HG02943 (cell line): ENCODE measurements at regions not wholly inside any gene's neighbourhood (a gene's known extent, or its start where the extent isn't known, plus 50 kb on each side); places are given as distances from the start of the nearest gene placed in this dataset.
"Not testable (repeated sequence)": the region's sequence is repeated elsewhere in the genome, so short reads cannot be mapped to it uniquely, and the experiment has no call there.

Source experiments
- ATAC-seq: cut with Tn5 transposase; IDR thresholded peaks from one replicate; pipeline ENCODE4 v1.9.1; 2021; ENCODE audit warnings: mild to moderate bottlenecking, low read depth, moderate library complexity; ENCODE audit not compliant: unreplicated experiment

- ATAC-seq: no peak
Measured at GRCh38 chr4:124947622-124948265, 235.2 kb upstream of the ANKRD50 start.

GRCh38 chr4:124946696-124947095 lies 234.2 kb upstream of the ANKRD50 start:
- no peak for ATAC-seq

GRCh38 chr4:124945422-124945821 lies 232.9 kb upstream of the ANKRD50 start:
- ATAC-seq: no peak

DNA sequence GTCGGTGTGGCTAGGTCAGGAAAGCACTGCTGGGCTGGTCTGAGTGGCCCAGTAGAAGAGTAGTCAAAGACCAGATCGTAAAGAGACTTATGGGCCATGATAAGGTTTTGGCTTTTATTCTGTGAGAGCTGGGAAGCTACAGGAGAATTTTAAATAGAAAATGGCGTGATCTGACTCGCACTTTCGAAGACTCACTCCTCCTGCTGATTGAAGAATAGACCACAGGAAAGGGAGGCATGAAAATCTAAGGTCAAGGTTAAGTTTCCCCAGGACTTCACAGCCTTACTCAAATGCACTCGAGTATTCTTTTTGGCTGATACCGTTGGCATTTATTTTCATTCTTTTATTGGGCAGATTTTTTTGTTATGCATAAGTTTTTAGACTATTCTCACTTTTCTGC lies 231.4 kb upstream of the ANKRD50 start:
- ATAC-seq: no peak

- ATAC-seq: no peak
Measured at GRCh38 chr4:124943145-124943889, 230.8 kb upstream of the ANKRD50 start.

DNA sequence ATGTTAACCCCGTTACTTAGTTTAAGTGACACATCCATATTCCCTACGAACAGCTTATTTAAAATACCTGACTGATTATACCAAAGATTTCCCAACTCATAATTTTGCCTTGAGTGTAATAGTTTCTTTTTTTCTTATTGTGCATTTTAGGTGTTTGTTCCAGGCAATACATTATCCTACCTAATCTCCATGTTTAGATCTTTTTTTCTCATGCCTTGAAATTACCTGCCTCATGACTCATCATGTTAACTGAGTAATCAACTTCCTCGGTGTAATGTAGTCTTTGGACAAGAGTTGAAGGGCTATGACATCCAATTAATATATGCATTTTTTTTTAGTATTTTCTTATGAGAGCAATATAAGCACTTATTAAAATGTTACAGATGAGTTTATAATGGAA lies 228.7 kb upstream of the ANKRD50 start:
- ATAC-seq: no peak

GRCh38 chr4:124940387-124940786 lies 227.9 kb upstream of the ANKRD50 start:
- ATAC-seq: no peak

DNA sequence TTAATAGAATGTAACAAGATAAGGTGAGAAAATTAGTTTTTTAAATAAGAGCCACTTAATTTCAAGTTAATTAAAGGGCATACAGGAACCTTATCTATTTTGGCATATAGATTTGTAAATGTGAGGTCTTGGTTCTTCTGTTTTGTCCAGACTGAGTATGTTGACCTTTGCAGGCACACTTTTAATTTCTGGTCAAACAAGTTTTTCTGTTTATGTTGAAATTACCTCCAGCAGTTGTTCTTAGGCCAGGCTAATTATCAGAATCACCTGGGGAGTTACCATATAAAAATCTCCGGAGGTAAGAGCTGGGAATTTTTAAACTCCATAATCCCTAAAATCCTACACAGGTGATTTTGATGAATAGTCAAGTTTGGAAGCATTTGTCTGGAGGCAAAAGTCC lies 227.4 kb upstream of the ANKRD50 start:
- ATAC-seq: no peak

GRCh38 chr4:124938836-124939235 lies 226.3 kb upstream of the ANKRD50 start:
- ATAC-seq: no peak

DNA sequence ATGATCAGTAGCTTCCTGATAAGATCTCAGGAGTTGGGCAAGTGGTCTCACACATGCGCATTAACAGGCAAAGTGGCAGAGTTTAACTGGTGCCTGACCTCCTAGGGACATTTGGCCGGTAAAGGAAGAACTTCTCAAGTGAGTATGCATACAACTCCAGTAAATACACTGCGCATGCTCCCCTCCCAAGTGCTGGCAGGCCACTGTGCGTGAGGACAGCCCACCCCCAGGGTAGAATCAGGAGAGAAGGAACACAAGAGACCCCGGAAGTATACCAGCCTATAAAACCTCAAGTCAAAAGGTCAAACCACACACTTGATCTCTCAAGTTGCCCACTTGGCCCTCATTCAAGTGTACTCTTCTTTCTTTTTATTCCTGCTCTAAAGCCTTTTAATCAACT lies 225.5 kb upstream of the ANKRD50 start:
- no peak for ATAC-seq

- no peak for ATAC-seq
Measured at GRCh38 chr4:124936427-124936826, 223.9 kb upstream of the ANKRD50 start.

- ATAC-seq: no peak
Measured at GRCh38 chr4:124934916-124935315, 222.4 kb upstream of the ANKRD50 start.

- ATAC-seq: no peak
Measured at GRCh38 chr4:124933521-124933920, 221.0 kb upstream of the ANKRD50 start.

DNA sequence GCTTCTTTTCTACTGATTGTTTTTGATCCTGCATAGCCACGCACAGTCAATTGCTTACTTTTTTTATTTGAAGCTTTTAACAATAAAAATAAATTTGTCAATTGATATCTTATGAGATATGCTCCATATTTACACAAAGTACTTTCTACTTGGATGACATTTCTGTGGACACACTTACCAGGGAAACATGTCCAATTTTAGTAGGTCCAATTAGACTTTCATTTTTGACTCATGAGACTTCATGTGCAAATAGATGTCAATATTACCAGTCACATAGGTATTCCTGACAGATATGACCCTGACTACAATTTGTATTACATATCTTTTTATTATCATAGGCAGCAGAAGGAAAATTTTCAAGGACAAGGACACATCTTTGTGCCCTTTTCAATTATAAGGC lies 219.9 kb upstream of the ANKRD50 start:
- ATAC-seq: no peak

GRCh38 chr4:124931050-124931449 lies 218.5 kb upstream of the ANKRD50 start:
- no peak for ATAC-seq

DNA sequence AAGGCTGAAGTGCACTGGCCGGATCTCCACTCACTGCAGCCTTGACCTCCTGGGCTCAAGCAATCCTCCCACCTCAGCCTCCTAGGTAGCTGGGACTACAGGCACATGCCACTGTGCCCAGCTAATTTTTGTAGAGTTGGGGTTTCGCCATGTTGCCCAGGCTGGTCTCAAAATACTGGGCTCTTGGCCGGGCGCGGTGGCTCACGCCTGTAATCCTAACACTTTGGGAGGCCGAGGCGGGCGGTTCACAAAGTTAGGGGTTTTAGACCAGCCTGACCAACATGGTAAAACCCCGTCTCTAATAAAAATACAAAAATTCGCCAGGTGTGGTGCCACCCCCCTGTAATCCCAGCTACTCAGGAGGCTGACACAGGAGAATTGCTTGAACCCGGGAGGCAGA lies 210.2 kb upstream of the ANKRD50 start:
- ATAC-seq: not testable (repeated sequence)

DNA sequence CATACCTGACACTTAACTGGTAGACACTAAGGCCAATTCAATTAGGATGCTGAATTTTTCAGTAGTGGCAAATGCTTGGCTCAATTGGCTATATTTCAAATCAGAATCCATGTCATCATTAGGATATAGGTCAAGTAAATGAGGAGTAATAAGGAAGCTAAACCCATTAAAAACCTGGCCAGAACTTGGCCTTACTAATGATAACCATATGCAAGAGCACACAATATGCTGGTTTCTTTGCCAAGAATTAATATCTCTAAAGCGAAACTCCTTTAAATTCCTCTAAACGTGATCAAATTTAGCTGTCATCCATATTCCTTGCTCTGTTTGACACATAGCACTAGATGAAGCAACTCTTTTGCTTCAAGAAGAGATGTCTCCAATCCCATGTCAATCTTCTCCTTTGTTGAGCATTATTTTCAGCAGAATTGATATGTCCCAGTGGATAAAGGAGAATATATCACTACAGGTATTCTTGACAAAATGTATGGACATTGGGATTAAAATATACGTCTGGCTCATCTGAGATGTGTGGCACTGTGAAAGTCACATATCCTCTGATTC lies 206.1 kb upstream of the ANKRD50 start:
- no peak for ATAC-seq

DNA sequence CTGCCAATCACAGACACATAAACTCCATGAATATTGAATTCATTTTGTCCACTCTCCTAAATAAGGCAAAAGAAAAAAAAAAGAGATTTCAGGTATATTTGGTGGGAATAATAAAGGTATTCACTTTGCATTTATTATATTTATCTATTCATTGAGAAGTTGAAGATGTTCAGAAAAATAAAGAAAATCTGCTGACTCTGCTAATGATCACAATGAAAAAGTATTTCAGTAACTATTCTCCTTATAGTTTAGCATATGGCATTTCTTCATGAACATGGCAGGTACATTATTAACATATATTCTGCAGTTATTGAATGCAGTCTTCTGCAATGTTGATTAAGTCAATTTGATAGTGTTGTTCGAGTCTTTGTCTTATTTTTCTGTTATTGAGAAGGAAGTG lies 202.5 kb upstream of the ANKRD50 start:
- ATAC-seq: no peak

GRCh38 chr4:124913237-124913636 lies 200.7 kb upstream of the ANKRD50 start:
- ATAC-seq: no peak

- ATAC-seq: no peak
Measured at GRCh38 chr4:124910327-124910726, 197.8 kb upstream of the ANKRD50 start.

GRCh38 chr4:124907881-124908280 lies 195.3 kb upstream of the ANKRD50 start:
- no peak for ATAC-seq

GRCh38 chr4:124905441-124905840 lies 192.9 kb upstream of the ANKRD50 start:
- ATAC-seq: no peak
